SKM-1 treated with dmso at 0.1 percent for 144 hours (cell line): ENCODE measurements at regions not wholly inside any gene's neighbourhood (a gene's known extent, or its start where the extent isn't known, plus 50 kb on each side); places are given as distances from the start of the nearest gene placed in this dataset.
A peak's percentile ranks its signal among the peaks of the same experiment; 100 is the strongest.
"Not testable (repeated sequence)": the region's sequence is repeated elsewhere in the genome, so short reads cannot be mapped to it uniquely, and the experiment has no call there.

Source experiments
- DNase-seq: peaks from one replicate; lab custom pipeline; 2025; ENCODE audit not compliant: unreplicated experiment; lab: John Stamatoyannopoulos, UW

- no peak for DNase-seq
Observed at GRCh38 chr16:10232757-10233156, 50.5 kb upstream of the GRIN2A start.

GRCh38 chr16:10239640-10240039 lies 57.4 kb upstream of the GRIN2A start:
- DNase-seq, result no peak

GRCh38 chr16:10240854-10241613 lies 58.8 kb upstream of the GRIN2A start:
- DNase-seq, result no peak

DNA sequence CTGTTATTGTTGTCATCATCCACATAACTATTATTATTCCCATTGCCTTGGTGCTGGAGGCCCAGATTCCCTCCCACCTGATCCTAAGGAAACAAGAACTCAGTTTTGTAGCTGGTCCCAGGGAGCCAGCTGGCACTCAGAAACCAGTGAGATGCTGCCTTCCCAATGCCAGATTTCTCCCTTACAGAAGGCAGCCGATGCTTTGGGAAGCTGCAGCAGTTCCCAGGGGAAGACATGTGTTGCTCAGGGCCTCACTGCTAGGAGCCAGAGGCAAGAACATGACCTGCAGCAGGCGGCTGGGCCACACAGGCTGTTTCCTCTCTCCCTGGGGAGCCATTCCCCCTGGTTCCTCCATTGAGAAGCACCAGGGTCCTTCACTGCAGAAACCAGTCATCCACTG lies 59.9 kb upstream of the GRIN2A start:
- no peak for DNase-seq

GRCh38 chr16:10242916-10243315 lies 60.7 kb upstream of the GRIN2A start:
- DNase-seq, result peak; percentile 57

- DNase-seq, result no peak
Observed at GRCh38 chr16:10245002-10245401, 62.8 kb upstream of the GRIN2A start.

- no peak for DNase-seq
Observed at GRCh38 chr16:10250137-10250828, 68.1 kb upstream of the GRIN2A start.

DNA sequence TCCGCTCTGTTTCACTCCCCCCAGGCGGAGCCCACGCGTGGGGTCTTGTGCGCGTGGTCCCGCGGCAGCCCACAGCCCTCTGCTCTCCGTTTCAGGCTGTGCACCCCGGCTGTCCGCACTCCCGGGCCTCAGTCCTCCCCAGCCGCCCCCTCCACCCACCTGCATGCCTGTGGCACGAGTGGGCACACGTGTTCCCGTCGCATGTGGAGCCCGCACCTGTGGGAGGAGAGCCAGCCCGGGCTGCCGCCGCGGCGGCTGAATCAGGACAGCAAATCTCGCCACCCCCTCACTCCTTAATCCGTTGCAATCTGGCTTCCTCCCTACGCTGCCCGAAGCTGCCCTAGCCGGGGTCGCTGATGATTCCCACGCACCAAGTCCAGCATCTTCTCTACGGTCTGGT lies 69.9 kb upstream of the GRIN2A start:
- no peak for DNase-seq

- DNase-seq, result no peak
Observed at GRCh38 chr16:10253409-10253808, 71.2 kb upstream of the GRIN2A start.

GRCh38 chr16:10255728-10256127 lies 73.5 kb upstream of the GRIN2A start:
- no peak for DNase-seq

DNA sequence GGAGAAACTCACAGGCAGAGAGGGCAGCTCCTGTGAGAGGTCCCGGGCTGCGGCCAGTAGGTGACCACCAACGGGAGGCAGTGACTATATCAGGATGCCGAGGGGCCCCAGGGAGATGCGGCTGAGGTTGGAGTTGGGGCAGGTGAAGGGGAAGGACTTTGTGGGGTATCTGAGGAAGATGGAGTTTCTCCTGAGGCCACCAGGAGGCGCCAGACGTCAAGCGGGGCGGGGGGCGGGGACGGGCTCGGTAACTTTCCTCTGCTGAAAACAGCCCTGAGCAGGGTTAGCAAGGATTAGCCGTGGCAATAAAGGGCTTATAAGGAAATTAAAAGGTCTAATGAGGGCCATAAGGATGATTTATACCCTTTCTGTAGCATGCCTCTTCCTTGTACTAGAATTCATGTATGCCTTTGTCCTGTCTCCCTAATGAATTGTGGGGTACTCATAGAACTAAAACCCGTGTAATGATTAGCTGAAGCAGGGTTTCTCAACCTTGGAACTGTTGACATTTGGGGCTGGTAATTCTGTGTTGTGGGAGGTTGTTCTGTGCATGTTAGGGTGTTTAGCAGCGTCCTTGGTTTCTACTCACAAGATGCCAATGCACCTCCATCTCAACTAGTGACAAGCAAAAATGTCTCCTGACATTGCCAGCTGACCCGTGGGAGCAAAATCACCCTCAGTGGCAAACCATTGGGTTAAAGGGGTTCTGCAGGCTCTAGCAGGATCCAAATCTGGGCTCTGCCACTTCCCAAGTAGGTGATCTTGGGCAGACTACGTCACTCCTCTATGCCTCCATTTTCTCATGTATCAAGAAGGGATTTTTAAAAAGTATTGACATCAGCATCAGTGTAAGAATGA lies 74.8 kb upstream of the GRIN2A start:
- peak; percentile 27 for DNase-seq

DNA sequence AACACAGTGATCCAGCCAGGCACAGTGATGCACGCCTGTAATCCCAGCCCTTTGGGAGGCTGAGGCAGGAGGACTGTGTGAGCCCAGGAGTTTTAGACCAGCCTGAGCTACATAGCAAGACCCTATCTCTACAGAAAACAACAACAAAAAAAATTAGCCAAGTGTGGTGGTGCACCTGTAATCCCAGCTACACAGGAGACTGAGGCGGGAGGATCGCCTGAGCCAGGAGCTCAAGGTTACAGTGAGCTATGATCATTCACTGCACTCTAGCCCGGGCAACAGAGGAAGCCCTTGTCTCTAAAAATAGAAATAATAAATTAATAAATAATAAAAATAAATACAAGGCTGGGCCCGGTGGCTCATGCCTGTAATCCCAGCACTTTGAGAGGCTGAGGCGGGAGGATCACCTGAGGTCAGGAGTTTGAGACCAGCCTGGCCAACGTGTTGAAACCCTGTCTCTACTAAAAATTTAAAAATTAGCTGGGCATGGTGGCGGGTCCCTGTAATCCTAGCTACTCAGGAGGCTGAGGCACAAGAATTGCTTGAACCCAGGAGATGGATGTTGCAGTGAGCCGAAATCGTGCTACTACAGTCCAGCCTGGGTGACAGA lies 75.5 kb upstream of the GRIN2A start:
- DNase-seq, result not testable (repeated sequence)

GRCh38 chr16:10258930-10259603 lies 76.8 kb upstream of the GRIN2A start:
- DNase-seq, result not testable (repeated sequence)

DNA sequence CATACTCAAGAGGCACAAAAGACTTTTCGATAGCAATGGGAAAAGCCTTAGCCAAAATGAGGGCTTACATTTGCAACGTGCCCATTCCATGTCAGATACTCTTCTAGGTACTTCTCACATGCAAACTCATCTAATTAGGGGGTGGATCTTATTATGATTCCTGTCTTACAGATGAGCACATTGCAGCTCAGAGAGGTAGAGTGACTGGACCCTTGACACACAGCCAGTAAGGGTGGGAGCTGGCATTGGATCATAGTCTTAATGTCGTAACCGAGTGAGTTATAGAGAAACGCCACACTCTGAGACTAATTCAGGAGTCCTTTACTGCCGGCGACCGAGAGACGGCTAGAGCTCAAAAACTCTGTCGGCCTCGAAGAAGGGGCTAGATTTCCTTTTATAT lies 78.8 kb upstream of the GRIN2A start:
- no peak for DNase-seq

DNA sequence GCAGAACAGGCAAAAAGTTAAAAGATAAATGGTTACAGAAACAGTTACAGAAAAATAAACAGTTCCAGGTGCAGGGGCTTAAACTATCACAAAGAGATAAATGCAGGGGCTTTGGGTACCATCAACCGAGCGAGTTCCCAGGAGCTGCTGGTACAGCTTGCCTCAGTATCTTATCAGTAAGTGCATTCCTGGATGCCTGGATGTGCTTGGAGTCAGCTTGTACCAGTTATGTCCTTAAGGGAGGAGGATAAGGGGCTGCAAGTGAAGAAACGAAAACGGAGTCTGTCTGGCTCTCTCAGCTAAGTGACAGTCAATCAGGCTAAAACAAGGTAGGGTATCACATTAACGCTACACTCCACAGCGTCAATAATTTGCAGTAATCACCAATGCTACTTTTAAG lies 79.3 kb upstream of the GRIN2A start:
- not testable (repeated sequence) for DNase-seq

- DNase-seq, result no peak
Observed at GRCh38 chr16:10262377-10263132, 80.3 kb upstream of the GRIN2A start.

- DNase-seq, result peak; percentile 7
Observed at GRCh38 chr16:10265770-10266615, 83.8 kb upstream of the GRIN2A start.

GRCh38 chr16:10266809-10267208 lies 84.6 kb upstream of the GRIN2A start:
- no peak for DNase-seq

DNA sequence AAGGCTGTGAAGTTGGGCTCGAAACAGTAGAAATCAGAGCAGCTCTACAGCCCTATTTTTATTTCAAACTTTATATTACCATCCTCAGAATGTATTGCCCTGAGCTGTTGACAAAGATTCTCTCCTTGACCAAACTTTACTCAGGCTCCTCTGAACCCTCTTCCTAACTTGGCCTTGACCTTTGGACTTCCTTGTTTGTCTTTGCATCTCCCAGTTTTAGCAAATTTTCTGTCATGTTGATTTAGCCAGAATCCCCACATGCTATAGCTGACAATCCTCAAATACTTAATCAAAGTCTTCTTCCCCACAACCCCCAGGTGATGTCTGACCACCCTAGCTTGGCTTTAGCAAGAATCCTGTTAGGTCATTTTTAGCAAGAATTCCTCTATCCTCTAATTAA lies 87.4 kb upstream of the GRIN2A start:
- DNase-seq, result no peak
